ENCODE measurements at regions not wholly inside any gene's neighbourhood (a gene's known extent, or its start where the extent isn't known, plus 50 kb on each side); places are given as distances from the start of the nearest gene placed in this dataset.

GRCh38 chr4:85406185-85406584 lies 68.8 kb upstream of the ARHGAP24 start:
- no peak for TF ChIP-seq CTCF (IDR thresholded peaks at IDR 0.05)
- no peak for TF ChIP-seq POLR2A (IDR thresholded peaks at IDR 0.05)
